ENCODE measurements at regions not wholly inside any gene's neighbourhood (a gene's known extent, or its start where the extent isn't known, plus 50 kb on each side); places are given as distances from the start of the nearest gene placed in this dataset.
A peak's percentile ranks its signal among the peaks of the same experiment; 100 is the strongest.
"Not testable (repeated sequence)": the region's sequence is repeated elsewhere in the genome, so short reads cannot be mapped to it uniquely, and the experiment has no call there.

DNA sequence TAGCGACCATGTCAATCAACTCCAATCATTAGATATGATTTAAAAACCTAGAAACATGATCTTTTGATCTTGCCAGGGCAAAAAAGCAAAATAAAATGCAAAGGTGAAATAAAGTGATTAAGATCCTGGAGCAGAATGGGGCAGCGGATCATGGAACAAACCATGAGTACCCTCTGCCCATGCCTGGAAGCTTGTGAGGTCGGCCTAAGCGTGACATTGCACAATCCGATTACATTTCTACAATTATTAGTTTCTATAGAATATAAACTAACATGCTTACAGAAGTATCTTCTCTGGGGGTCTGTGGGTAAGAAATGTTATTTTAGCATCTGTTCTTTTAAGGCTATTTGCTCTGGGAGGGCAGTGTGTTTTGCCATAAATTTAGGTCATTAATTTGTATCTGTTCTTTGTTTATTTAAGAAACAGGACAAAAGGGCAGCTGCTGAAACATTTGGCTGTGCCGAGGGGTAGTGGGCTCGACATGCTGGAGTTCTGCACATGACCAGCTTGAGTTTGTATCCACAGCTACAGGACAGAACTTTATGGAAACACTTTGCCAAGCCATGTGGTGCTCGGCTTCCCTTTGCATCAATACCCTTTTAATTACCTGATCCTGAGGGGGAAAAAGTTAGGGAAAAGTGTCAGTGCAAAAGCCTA is 55.9 kb downstream of the ZBTB18 start:
- no peak for DNase-seq (ENCODE audit: low spot score)

DNA sequence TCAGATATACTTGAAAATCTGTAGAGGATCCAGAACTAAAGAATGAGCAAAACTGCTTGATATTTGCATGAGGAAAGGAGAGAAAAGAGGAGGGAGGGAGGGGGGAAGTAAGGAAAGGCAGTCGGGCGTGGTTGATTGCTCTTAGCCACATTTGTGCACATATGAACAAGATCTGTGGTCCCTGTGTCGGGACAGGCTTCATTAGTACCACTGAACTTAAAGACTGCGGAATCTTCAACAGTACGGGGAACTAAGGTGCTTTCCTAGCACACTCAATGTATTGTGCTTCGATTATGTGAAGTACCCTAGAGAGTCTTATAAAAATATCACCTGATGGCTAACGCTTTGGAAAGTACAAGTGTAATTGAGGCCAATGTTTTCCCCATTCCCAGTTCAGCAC is 59.9 kb downstream of the ZBTB18 start:
- DNase-seq (ENCODE audit: low spot score) = no peak

DNA sequence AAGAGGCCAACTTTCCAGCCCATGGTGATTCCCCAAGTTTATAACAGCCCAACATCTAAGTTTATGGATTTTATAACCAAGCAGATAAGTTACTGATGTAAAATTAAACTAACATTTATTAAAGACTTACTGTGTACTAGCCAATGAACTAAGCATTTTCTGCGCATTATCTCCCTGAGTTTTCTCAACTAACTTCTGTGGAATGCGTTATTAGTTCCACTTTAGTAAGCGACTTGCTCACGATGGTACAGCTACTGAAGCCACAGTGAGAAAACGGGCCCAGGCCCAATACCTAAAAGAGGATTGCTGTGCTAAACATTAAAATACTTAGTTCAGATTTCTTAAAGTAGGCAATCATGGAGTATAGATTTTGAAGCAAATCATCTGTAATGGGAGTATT is 61.0 kb downstream of the ZBTB18 start:
- DNase-seq (ENCODE audit: low spot score) = no peak

DNA sequence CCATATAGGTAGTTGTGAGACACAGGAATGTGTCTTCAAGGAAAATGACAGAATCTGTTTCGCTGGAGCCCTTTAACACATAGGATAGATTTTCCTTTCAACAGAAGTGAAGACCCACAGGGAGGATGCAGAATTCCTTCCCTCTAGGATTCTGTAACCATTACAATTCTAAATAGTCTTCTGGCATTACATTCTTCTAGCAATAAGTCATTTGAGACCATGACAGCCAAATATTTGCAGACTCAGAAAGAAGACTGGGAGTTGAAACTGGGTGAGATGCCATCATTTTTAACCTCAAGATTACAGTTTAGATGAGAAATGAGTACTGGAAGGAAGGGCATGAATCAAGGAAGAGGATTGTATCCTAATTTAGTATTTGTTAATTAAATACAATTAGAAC is 61.6 kb downstream of the ZBTB18 start:
- no peak for DNase-seq (ENCODE audit: low spot score)

DNA sequence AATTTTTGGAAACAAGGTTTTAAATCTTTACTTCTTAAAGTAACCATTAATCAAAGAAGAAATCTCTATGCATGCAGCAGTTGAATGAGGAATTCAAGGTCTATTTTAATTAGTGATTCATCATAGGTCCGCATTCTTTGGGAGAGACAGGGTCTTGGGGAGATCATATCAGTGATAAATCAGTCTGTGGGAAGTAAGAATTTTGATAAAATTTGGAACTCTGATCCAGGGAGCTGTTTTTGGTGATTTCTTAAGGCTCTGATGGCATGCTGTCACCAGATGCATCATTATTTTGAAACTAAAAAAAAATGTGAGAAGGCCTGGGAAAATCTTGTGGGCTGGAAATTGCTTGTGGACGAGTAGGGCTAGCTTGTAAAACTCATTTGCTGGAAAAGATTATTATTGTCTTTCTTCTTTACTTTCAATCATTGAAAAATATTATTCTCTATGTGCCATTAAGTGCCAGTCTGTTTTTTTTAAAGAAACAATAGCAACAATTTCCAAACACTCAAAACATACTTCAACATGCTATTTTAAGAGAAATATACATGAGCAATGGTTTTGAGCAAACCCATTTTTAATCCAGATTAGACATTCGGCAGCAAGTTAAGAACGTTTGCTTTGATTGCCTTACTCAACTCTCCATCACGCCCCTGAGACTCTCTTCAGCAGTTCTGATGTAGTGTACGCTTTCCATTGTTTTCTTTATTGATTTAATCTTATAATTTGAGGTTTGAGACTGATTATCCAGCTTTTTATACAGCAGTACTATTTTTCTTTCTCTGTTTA is 62.6 kb downstream of the ZBTB18 start:
- DNase-seq (ENCODE audit: low spot score) = no peak

DNA sequence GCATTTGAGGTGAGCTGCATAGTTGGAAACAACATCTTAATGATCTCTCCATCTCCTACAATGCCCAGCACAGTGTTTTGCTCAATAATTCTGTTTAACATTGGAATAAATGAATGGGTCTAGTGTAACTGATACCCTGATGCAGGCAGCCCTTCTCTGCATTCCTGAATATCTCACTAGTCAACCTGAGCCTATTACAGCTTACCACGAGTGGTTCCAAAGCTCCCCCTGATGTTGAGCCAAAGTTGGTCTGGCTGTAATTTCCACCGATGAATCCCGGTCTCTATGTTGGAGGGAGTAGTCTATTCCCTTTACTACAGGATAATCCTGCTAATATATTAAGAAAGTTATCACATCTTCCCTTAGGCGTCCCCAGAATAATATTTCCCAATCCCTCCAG is 63.8 kb downstream of the ZBTB18 start:
- DNase-seq (ENCODE audit: low spot score) = no peak

DNA sequence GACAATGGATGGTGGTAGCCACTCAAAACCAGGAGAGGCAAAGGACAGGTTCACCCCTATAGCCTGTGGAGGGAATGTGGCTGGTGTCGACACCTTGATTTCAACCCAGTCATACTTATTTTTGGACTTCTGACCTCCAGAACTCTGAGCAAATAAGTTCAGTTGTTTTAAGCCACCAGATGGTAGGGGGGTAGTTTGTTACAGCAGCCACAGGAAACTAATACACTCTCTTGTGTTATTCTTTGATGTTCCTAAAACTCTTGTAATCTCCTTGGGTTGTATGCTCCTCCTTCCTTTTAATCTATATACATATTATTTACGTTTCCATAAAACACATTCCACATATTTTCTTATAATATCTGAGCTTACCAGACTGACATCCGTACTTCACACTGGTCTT is 65.9 kb downstream of the ZBTB18 start:
- no peak for DNase-seq (ENCODE audit: low spot score)

DNA sequence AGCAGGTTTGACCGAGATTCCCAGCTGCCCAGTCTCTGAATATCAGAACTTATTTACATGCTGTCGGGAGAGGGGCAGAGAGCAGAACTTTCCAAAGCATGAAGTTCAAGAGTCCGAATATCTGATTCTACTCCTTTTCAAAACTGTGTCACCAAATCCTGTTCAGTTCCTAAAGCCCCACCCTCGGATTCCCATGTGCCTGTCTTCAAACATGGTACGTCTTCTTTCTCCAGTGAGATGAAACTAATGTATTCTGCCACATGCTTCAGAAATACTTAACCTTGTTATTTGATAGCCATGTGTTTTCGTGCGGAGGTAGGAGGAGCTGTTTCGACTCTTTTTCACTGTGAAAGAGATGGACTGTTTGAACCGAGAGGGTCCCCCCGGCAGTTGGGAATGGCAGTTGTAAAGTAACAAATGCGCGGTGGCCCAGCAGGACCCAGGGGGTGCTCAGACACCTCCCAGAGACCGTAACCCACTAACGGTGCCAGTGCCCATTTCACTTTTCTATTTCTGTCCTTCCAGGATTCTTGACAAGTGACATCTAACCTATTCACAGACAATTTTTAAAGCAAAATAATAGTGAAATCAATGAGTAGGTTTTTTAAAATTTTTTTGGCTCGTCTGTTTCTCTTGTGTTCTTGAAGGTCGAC is 67.2 kb downstream of the ZBTB18 start:
- no peak for DNase-seq (ENCODE audit: low spot score)

DNA sequence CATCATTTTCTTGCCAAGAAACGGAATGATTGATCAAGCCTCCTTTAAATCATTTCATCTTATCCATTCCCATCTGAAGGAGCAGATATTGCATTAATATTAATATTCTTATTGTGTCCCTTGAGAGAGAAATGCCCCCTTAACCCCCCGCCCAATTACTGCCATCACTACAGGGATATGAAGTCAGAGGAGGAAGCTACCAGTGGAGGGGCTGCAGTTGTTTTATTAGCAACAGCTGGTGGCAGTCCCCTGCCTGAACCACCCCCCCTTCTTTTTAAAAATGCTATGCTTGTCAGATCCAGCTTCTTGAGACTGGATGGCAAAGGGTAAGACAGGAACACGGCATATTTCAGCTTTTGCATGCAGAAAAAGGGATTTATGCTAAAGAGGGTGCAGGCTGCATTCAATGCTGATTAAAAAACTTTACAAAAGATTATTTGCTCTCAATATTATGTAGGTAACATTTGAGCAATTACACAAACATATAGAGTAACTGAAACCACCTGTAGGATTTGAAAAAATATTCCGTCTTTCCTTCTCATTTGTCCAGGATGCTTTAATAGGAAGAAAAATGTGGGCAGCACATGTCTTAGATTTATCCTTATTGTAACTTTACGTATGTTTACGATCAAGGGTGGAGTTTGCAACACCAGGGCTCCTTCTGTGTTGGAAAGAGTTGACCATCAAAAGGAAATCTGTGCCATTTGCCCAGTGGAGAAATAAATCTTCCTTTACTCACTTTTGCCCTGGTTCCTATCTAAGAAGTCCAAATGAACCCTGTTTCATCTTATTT is 77.7 kb downstream of the ZBTB18 start:
- DNase-seq (ENCODE audit: low spot score) = no peak

DNA sequence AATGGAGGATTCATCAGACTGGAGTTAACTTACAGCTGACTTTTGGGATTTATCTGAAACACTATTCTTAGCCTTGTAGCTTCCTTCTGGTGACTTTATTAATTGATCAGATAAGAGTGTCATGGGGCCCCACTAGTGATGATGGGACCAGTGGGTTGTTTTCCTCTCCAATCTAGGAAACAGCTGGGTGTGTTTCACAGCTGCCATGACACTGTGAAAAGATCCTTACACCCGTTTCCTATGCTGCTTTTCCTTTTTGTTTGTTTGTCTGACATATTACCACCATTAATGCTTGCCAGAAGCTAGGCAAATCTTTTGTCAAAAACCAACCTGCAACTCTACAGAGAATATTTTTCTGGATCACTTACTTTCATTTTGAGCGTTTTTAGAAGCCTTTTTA is 86.2 kb downstream of the ZBTB18 start:
- no peak for DNase-seq (ENCODE audit: low spot score)

DNA sequence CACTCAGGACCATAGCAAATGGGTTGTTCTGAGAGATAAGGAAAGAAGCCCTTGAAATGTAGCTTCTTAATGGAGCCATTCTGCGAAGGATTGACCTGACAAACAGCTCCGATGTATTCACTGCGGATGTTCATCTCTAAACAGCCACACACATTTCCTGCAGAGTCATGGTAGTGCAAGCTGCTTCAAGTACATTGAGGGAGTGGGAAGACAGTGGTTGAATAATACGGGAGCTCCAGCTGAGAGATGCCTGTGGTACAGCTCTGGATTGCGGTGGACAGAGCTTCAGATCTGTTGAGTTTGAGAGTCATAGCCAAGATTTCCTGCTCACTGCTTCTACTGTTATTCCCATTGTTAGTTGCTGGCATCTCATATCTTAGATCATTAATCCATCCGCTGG is 86.6 kb downstream of the ZBTB18 start:
- peak; percentile 13 for DNase-seq (ENCODE audit: low spot score)

DNA sequence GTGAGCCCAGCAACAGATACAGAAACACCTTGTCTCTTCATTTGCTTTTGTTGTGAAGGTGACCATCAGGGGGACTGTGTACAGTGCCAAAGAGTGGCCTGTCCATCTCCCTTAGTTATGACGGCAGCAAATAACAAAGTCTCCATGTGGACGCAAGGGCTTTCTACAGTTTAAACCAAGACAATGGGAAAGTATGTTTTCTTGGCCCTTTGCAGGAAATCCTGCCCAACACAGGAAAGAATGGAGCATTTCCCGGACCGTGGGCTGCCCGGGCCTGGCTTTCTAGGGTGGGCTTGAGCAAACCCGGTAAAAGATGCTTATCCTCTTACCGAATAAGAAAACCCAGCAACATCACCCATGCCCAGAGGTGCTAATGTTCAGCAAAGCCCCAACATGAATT is 87.3 kb downstream of the ZBTB18 start:
- no peak for DNase-seq (ENCODE audit: low spot score)

DNA sequence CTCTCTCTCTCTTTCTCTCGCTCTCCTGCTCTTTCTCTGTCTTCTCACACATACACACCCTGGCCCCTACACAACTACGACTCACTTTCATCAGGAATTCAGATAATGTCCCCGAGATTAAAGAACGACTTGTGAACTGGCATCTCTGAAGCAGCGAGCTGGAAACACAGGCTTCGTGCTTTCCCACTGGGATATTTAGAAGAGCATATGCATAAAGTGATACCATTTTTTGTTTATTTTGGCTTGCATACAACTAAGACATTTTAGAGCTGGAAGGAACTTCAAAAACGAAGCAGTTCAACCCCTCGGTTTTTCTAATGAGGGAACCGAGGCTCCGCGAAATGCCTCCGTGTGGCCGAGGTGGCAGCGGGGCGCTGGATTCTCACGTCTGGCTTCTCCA is 88.6 kb downstream of the ZBTB18 start:
- no peak for DNase-seq (ENCODE audit: low spot score)

DNA sequence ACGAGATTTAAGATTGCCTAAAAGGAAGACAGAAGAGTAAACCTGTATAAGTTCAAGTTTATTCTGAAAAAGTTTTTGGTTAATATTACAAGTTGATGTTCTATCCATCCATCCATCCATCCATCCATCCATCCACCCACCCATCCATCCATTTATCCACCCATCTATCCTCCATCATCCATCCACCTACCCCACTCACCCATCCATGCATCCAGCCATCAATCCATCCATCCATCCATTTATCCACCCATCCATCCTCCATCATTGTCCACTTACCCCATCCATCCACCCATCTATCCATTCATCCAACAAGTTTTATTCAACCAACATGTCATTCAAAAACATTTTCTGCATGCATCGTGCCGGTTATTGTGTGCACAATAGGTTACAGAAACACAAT is 89.3 kb downstream of the ZBTB18 start:
- DNase-seq (ENCODE audit: low spot score) = no peak

DNA sequence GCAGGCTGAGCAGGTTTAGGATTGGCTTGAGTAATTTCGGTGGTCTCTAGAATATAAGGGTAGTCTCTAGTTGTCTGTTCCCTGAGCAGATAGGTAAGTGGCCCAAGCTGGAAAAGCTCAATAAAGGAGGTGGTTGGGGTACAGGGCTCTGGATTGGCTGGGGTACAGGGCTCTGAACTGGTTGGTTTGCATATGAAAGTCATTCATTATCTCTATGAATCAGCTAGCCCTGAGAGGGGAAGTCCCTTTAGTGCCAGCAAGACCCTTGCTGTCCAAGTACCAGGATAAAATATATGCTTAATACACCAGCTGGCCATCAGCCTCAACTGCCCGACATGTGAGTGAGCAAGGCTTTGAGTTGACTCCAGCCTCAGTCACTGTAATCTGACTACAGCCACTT is 93.0 kb downstream of the ZBTB18 start:
- DNase-seq (ENCODE audit: low spot score) = no peak

DNA sequence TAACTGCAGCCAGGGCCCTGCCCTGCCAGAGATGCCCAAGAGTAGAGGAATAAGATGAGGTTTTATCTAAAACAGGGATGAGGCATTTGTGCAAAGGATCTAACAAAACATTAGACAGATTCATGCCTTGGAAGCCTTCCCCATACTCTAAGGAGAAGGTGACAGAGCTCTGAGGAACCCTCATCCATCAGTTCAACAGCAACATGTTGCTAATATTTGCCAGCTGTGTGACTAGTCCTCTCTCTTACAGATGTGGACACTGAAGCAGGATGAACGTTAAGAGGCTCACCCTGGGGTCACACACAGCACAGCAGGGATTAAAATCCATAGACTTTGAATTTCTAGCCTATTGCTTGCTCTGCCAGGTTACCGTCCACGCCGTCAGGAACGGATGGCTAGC is 99.0 kb downstream of the ZBTB18 start:
- no peak for DNase-seq (ENCODE audit: low spot score)

DNA sequence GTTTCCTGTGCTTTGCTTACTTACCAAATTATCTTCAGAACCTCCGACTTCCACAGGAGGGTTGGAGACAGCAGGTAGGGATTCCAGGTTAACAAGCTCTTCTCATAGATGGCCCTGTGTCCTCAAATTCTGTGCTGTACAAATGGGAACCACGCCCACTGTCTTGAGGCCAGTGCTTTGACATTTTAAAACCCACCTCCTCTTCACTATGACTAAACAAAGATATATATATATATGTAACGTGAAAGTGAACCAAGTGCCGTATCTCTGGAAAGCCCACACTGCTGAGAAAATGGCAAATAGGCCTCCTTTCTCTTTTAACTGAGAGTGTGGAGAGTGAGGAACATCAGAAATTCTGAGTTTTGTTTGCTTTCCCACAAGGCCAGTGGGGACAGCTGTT is 99.6 kb downstream of the ZBTB18 start:
- no peak for DNase-seq (ENCODE audit: low spot score)

DNA sequence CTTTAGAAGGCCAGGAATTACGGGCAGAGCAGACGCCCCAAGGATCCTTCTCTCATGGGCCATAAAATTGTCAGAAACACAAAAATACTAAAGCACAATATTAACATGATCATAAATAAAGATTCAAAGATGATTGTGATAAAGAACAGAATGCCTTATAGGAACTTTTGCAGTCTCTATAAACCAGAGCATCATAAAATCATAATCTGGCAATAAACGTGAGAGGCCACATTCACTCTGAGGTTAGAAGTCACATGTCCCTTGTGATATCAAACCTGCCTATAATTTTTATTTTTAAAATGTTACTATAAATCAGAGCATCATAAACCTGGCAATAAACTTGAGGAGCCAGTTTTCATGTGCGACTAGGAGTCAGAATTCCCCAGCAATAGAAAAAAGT is 100.5 kb downstream of the ZBTB18 start:
- no peak for DNase-seq (ENCODE audit: low spot score)

DNA sequence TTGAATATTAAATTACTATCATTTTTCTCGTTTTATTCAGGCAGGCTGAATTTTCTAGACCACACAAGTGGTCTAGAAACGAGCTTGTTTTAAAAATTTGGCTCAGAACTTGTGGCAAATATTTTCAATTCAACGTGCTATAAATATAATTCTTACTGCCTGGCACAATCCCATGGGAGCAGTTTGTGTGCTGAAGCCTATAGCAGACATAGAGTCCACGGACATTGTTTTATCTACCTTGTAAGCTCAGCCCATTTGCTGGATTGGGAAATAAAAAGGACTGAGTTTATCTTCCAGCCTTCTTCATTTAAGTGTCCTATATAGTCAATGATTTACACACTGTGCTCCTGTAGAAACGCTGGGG is 103.4 kb downstream of the ZBTB18 start:
- no peak for DNase-seq (ENCODE audit: low spot score)

DNA sequence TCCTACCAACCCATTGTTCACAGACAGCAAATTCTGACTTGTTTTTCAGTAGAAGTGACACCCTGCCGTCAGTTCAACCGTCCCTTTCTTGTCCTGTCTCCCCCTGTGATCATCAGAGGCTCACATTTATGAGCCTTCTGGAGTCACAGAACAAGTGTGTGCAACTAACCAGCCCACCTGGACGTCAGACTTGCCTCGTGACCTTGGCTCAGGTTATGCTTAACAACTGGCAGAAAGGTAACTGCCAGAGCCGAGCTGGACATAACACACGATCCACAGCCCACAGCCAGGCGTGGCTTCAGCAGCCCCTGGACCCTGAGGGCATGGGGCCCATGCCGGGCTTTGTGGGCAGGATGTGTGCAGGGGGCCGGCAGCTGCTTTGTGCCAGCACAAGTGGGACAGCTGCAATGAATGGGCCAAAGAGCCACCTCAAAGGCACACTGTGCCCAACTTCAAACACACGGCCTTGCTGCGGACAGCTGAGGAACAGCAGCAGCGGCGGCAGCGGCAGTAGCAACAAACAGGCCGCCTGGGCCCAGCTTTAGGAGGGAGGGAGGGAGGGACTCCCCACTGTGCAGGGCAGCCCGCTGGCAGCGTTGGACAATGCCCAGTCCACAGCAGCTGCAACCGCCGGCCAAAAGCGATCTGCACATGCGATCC is 103.9 kb downstream of the ZBTB18 start:
- DNase-seq (ENCODE audit: low spot score) = peak; percentile 90

DNA sequence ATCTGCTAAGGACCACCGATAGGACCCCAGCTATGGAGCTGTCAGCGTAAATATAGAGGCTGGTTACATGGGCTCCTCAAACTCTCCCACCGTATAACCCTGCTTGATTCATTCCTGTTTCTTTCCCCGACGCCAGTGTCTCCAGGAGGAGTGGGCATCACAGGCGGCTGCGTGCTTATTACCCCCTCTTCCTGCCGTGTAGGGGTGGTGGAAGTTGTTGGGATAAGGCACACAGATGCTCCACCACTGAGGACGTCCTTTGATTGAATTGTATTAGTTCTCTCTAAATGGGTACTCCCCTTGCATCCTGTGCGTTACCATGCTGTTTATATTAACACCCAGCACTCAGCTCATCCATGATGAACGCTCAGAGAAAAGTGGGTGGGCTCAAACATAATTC is 104.6 kb downstream of the ZBTB18 start:
- DNase-seq (ENCODE audit: low spot score) = no peak

DNA sequence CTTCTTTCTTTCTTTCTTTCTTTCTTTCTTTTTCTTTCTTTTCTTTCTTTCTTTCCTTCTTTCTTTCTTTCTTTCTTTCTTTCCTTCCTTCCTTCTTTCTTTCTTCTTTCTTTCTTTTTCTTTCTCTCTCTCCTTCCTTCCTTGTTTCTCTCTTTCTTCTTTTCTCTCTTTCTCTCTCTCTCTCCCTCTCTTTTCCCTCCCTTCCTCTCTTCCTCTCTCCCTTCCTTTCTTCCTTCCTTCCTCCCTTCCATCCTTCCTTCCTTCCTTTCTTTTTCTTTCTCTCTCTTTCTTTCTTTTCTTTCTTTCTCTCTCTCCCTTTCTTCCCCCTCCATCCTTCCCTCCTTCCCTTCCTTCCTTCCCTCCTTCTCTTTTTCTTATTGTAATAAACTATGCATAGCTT is 105.5 kb downstream of the ZBTB18 start:
- DNase-seq (ENCODE audit: low spot score) = not testable (repeated sequence)

Measured in Ammon's horn (tissue), 1 donor.